ENCODE measurements at regions not wholly inside any gene's neighbourhood (a gene's known extent, or its start where the extent isn't known, plus 50 kb on each side); places are given as distances from the start of the nearest gene placed in this dataset.

DNA sequence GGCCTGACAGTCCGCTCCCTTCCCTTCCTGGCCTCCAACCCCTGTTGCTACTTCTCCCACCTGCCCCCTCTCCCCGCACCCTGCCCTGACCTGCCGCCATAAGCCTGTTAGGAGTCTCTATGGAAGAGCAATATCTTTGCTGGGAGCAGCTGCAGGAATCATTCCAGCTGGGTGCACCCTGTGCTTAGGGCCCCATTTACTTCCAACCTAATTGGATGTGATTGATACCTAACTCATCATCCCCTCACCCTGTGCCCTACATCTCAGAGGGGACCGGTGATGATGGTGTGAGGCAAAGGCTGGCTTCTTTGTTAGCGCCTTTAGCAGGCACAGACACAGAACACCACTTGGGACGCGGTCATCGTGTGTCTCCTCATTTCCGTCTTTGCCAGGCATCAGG is 80.0 kb upstream of the FAM180A start:
- DNase-seq (ENCODE audit: low spot score) = no peak

DNA sequence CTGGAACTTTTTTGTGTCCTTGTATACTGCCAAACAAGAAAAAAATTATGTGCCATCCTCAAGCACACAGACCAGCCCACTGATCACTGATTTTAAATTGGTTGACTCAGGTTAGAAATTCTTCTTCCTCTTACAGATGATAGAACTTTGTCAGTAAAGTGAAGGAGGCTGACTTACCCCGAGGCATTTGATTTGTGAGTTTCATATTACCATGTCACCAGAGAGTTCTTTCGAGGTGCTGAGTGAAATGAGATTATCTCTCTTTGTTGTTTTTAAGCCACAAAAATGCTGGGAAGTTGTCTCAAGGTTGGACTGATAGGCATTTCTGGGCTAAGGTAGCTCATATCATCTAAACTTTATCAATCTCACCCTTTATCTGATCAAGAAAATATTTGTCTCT is 78.8 kb upstream of the FAM180A start:
- no peak for DNase-seq (ENCODE audit: low spot score)

DNA sequence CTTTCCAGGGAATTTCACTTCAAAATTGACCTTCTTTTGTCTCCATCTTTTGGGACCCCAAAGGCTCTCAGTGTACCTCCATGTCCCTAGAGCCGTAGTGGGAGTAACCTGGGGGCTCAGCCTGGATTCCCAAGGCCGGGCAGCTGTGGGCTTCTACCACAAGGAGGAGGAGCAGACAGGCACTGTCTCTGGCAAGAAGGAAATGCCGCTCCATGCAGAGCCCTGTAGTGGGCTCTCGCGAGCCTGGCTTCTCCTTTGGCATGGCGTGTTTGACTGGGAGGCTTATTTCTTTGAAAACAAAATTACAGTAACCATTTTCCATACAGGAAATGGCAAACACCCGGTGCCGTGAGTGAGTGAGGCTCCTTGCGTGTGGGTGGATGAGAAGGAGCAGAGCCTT is 76.8 kb upstream of the FAM180A start:
- DNase-seq (ENCODE audit: low spot score) = no peak

DNA sequence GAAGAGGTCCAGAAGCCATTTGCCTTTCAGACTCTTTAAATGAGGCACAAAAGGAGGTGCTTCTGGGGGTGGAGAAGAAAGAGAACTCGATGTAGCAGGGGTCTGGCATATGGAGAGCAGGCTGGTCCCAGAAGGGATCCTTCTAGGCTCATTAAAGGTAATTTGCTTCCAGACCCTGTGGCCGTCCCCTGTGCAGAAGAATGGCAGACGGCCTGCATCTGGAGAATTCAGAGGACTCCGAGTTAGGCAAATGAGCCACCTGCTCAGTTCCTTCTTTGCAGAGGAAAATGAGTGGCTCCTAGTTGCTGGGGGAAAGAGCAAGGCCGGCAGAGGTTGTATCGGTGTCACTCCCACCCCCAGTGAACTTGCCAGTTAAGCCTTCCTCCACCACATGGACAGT is 73.8 kb upstream of the FAM180A start:
- DNase-seq (ENCODE audit: low spot score) = no peak

DNA sequence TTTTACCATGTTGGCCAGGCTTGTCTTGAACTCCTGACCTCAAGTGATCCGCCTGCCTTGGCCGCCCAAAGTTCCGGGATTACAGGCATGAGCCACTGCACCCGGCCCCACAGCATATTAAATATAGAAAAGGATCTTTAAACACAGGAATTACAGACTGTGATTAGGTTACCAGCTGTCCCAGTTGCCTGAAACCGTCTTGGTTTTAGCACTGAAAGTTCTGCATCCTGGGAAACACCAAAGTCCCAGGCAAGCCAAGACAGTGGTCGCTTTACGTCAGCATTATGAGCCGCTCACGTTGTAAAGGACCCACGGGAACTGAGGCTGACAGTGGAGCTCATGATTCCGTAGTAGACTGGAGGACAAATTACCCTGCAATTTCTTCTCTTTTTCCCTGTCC is 69.0 kb upstream of the FAM180A start:
- no peak for DNase-seq (ENCODE audit: low spot score)

DNA sequence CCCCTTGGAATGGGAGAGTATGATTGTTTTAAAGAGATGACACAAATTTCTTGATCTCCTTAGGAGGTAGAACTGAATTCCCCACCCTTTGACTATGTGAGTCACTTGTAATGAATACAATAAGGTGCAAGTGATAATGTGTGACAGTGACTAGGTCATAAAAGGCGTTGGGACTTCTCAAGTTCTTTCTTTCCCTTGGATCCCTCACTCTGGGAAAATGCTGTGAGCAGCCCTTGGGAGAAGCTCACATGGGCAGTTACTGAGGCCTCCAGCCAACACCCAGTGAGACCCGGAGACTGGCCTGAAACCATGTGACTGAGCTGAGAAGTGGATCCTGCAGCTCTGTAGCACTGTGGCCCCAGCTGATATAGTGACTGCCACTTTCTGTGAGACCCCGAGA is 66.4 kb upstream of the FAM180A start:
- no peak for DNase-seq (ENCODE audit: low spot score)

DNA sequence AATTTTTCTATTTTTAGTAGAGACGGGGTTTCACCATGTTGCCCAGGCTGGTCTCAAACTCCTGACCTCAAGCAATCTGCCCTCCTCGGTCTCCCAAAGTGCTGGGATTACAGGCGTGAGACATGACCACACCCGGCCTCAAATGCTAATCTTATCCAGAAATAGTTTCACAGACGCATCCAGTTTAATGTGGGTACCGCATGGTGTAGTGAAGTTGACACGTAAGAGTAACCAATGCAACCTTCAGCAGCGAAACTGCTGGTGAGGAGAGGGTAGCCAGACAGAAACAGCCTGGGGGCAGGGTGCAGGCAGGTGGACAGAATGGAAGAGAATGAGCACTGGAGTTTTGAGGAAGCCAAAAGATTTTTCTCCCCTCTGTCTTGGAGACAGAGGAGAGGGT is 63.5 kb upstream of the FAM180A start:
- DNase-seq (ENCODE audit: low spot score) = no peak

DNA sequence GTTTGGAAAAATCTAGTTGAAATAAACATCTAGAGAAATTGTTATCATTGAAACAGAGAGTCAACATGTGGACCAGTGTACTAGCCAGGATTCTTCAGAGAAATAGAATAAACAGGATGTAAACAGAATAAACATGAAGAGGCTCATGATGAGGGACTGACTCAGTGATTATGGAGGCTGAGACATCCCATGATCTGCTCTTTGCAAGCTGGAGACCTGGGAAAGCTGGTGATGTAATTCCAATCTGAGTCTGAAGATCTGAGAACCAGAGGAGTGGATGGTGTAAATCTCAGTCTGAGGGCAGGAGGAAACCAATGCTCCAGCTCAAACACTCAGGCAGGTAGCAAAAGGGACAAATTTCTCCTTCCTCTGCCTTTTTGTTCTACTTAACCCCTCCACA is 62.9 kb upstream of the FAM180A start:
- no peak for DNase-seq (ENCODE audit: low spot score)

DNA sequence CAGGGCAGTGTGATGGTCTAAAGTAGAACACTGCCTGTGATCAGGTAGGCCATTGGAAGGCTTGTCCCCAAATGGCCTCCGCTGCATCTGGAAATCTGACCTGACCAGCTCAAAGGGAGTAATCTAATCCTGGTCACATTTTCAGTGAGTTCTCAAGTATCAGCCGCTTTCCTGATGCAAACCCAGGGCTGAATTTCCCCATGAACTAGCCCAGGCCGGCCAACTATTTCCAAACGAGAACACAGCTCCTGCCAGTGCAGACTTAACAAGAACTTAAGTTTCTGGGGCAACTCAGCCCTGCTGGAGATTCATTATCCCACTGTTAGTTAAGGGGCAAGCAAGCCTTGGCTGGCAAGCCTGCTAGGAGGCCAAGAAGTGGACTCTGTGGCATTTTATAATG is 59.6 kb upstream of the FAM180A start:
- DNase-seq (ENCODE audit: low spot score) = no peak

DNA sequence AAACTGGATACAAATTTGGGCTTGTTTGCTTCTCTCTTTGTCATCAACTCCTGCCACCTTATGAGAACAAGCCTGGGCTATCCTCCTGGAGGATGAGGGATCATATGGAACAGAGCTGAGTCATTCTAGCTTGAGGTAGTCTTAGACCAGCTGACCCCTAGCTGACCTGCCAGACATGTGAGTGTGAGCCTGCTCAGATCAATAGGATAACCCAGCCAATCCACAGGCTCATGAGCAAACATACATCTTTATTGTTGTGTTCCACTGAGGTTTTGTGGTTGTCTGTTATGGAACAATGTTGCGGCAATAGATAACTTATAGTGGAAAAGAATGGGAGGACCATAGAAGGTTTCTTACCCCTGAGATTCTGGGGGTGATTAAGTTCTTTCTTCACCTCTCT is 54.5 kb upstream of the FAM180A start:
- no peak for DNase-seq (ENCODE audit: low spot score)

DNA sequence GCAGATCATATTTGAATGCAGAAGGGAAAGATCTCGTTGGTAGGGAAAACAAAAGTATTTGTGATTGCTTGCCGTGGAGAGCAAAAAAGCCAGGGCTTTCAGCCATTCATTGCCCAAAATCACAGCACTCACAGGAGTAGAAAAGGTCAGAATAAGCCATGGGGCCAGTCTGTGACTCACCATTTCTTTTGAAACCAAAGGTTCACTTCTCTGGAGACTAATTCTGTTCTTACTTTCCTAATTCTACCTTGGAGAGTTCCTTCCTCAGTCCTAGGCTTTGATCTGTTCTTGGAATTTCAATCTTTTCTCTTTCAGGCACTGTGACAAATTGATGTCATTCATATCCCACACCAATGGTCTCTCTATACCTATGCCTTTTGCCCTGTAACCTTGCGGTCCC is 54.1 kb upstream of the FAM180A start:
- DNase-seq (ENCODE audit: low spot score) = no peak

DNA sequence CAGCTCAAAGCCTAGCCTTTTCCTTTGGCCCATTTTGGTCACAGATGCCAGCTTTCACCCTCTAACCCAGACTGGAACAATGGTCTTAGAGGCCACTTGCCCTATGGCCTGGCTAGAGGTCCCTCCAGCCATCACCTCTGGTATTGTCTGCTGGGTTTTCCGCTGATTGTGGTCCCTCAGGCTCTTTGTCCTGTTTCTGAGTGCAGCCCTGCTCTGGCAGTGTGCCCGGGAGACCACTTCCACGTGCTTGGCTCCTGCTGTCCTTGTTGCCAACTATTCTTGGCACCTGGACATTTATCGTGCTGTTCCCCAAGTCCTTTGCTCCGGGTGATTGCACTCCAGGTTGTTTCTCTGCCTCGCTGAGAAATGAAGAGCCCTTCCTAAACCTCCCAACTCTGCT is 53.3 kb upstream of the FAM180A start:
- DNase-seq (ENCODE audit: low spot score) = no peak

DNA sequence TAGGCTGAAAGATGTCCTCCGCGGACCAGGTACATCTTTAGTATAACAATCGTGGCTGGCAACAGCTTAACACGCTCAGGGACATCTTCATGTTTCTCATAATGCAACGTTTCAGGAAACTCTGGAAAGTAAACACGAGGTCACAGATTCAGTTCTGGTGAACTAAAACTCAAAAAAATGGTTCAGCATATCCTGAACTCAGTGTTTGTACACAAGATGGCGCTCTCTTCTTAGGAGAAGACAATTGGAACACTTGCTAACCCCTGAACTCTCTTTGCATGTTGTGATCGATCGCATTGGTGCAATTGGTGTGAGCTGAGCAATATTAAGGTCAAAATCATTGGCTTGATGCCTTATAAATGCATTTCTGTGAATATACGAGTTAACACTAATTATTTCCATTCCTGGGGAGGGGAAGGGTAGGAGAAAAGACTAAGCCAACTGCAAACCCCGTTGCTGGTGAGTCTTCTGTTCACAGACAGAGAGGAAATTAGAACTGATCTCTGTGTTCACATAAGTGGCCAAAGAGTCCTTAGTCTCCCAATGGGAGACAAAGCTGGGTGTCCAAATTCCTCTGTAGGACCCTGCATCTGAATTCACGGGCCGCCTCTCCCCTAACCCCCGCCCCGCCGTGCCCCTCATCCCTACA is 52.6 kb upstream of the FAM180A start:
- peak; percentile 71 for DNase-seq (ENCODE audit: low spot score)

DNA sequence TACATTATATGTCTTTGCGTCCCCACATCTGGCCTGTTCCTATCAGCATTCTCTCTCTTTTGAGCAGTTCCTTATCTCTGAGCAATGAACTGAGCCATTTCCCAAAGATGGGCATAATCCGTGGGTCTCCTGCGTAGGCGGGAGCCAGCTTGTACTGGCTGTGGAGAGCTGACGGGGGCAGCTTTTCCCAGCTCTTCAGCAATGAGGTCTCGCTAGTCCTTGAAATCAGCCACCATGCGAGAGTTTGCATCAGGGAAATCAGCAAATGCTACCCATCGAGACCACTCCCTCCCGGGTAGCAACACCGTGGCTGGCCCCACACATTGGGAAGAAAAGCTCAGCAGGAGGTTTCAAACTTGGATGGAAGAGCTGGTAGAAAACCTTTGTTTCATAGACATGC is 51.9 kb upstream of the FAM180A start:
- no peak for DNase-seq (ENCODE audit: low spot score)

DNA sequence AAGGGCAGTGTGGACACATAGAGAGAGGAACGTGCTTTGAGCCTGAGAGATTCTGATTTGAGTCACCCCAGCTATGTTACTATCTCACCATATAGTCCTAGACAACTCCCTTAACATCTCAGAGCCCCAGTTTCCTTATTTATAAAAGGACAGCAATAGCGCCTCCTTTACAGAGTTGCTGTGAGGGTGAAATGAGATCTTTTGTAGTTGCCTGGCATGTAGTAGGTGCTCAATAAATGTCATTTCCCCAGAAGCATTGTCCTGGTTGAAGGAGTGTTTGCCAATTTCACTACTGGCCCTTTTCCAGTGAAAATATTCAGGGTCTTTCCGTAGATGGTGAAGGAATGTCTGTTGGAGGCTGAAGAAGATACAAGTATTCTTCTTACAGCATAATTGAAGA is 51.3 kb upstream of the FAM180A start:
- DNase-seq (ENCODE audit: low spot score) = no peak

Measured in CD4-positive, alpha-beta T cell treated with Interleukin-15 for 4 hours (primary cell).